ENCODE measurements at regions not wholly inside any gene's neighbourhood (a gene's known extent, or its start where the extent isn't known, plus 50 kb on each side); places are given as distances from the start of the nearest gene placed in this dataset.

DNA sequence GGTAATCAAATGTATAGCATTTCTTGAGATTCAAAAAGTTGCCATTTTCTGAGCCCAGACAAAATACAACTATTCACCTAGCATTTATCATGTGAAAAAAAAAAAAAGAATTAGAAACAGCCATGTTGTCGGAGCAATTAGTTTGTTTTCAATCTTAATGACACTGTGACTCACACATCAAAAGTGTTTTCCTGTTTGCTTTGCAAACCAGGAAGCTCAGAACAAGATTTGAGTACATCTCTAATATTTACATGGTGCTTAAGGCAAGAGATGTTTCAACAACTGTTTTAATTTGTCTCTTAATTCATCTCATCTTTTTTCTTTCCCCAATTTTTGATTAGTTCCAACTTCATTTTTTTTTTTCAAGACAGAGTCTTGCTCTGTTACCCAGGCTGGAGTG, 62.5 kb upstream of the CAPZB start:
- 30% methylated on average over 1 of the region's 1 CpG for WGBS (ENCODE audit: insufficient coverage, insufficient replicate concordance, low lambda C conversion rate, missing lambda C conversion rate)
- Histone ChIP-seq H3K36me3 (ENCODE audit: control insufficient read depth in 2 of 2, insufficient read depth in 2 of 2, low read length in 1 of 2) (no peaks in the 10 kb centered on the region), H3K27me3 (replicated peaks in 1 of 2; ENCODE audit: control insufficient read depth in 2 of 2, insufficient read depth in 2 of 2, low read length in 1 of 2) (no peaks in the 10 kb centered on the region), H3K4me3 (no peak overlapping the region), H3K9me3 (replicated peaks; ENCODE audit: control insufficient read depth, insufficient read depth, low read length) (peaks cover 4% of the 10 kb centered on the region; the same call in 1 of the 3 replicates), H3K4me1 (ENCODE audit: control insufficient read depth, insufficient read depth, low read length) (no peaks in the 10 kb centered on the region), H3K4me2 (ENCODE audit: control insufficient read depth, insufficient read depth) (no peak overlapping the region), H3K79me2 (ENCODE audit: control insufficient read depth, insufficient read depth, low read length) (no peaks in the 10 kb centered on the region), H2AFZ (ENCODE audit: control insufficient read depth, low read depth, low read length) (no peak overlapping the region), H4K20me1 (ENCODE audit: control insufficient read depth, insufficient read depth) (no peaks in the 10 kb centered on the region), H3K27ac (ENCODE audit: control insufficient read depth, insufficient read depth) (no peak overlapping the region), H3K9ac (ENCODE audit: control insufficient read depth, insufficient read depth, low read length) (no peak overlapping the region)
- FAIRE-seq: no peak
- in situ Hi-C loops (cut with MboI) (no loop called here), intact Hi-C loops (cut with micrococcal nuclease; ENCODE audit: unreplicated experiment) (no loop called here)
- POLR2A ChIA-PET: no interaction called here
- SMC1A ChIA-PET (ENCODE audit: uncharacterized antibody, unreplicated experiment): no interaction called here
- no peak for TF ChIP-seq KDM1A (IDR thresholded peaks at IDR 0.05; ENCODE audit: borderline replicate concordance)
- TF ChIP-seq FOXM1 (IDR thresholded peaks at IDR 0.05; ENCODE audit: low read depth, low read length): no peak
- TF ChIP-seq ZBED1 (IDR thresholded peaks at IDR 0.05; ENCODE audit: borderline replicate concordance): no peak
- TF ChIP-seq, protein P1, sequence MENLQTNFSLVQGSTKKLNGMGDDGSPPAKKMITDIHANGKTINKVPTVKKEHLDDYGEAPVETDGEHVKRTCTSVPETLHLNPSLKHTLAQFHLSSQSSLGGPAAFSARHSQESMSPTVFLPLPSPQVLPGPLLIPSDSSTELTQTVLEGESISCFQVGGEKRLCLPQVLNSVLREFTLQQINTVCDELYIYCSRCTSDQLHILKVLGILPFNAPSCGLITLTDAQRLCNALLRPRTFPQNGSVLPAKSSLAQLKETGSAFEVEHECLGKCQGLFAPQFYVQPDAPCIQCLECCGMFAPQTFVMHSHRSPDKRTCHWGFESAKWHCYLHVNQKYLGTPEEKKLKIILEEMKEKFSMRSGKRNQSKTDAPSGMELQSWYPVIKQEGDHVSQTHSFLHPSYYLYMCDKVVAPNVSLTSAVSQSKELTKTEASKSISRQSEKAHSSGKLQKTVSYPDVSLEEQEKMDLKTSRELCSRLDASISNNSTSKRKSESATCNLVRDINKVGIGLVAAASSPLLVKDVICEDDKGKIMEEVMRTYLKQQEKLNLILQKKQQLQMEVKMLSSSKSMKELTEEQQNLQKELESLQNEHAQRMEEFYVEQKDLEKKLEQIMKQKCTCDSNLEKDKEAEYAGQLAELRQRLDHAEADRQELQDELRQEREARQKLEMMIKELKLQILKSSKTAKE (IDR thresholded peaks at IDR 0.05; ENCODE audit: low read depth, poor library complexity, severe bottlenecking): no peak
- TF ChIP-seq NFYB (IDR thresholded peaks at IDR 0.05; ENCODE audit: insufficient read depth, low read depth, low read length): no peak
- TF ChIP-seq, protein P2, sequence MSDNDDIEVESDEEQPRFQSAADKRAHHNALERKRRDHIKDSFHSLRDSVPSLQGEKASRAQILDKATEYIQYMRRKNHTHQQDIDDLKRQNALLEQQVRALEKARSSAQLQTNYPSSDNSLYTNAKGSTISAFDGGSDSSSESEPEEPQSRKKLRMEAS (IDR thresholded peaks at IDR 0.05; ENCODE audit: low read depth, low read length): no peak
- TF ChIP-seq FOS (IDR thresholded peaks at IDR 0.05; ENCODE audit: borderline replicate concordance, extremely low read depth, insufficient read length): no peak
- no peak for TF ChIP-seq SMC3 (IDR thresholded peaks at IDR 0.05; ENCODE audit: borderline replicate concordance, low read length)
- TF ChIP-seq POLR2A (IDR thresholded peaks at IDR 0.05; ENCODE audit: low read depth, low read length): no peak
- no peak for TF ChIP-seq MEF2A (IDR thresholded peaks at IDR 0.05; ENCODE audit: insufficient read depth, low read depth, low read length)
- no peak for TF ChIP-seq SMAD5 (IDR thresholded peaks at IDR 0.05; ENCODE audit: low read depth)
- TF ChIP-seq ZNF274 (IDR thresholded peaks at IDR 0.05; ENCODE audit: insufficient read depth, insufficient read length): no peak
- TF ChIP-seq STAT1 (conservative IDR thresholded peaks at IDR 0.05): no peak
- TF ChIP-seq IKZF1 (conservative IDR thresholded peaks at IDR 0.05): no peak
- TF ChIP-seq SUPT20H (IDR thresholded peaks at IDR 0.05; ENCODE audit: borderline replicate concordance, control insufficient read depth, low read depth, low read length): no peak
- no peak for TF ChIP-seq NR2C2 (IDR thresholded peaks at IDR 0.05; ENCODE audit: borderline replicate concordance, control insufficient read depth, insufficient read length, low read depth)
- TF ChIP-seq, protein P3, sequence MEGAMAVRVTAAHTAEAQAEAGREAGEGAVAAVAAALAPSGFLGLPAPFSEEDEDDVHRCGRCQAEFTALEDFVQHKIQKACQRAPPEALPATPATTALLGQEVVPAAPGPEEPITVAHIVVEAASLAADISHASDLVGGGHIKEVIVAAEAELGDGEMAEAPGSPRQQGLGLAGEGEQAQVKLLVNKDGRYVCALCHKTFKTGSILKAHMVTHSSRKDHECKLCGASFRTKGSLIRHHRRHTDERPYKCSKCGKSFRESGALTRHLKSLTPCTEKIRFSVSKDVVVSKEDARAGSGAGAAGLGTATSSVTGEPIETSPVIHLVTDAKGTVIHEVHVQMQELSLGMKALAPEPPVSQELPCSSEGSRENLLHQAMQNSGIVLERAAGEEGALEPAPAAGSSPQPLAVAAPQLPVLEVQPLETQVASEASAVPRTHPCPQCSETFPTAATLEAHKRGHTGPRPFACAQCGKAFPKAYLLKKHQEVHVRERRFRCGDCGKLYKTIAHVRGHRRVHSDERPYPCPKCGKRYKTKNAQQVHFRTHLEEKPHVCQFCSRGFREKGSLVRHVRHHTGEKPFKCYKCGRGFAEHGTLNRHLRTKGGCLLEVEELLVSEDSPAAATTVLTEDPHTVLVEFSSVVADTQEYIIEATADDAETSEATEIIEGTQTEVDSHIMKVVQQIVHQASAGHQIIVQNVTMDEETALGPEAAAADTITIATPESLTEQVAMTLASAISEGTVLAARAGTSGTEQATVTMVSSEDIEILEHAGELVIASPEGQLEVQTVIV (IDR thresholded peaks at IDR 0.05; ENCODE audit: borderline replicate concordance, partially characterized antibody): no peak
- TF ChIP-seq, protein P4, sequence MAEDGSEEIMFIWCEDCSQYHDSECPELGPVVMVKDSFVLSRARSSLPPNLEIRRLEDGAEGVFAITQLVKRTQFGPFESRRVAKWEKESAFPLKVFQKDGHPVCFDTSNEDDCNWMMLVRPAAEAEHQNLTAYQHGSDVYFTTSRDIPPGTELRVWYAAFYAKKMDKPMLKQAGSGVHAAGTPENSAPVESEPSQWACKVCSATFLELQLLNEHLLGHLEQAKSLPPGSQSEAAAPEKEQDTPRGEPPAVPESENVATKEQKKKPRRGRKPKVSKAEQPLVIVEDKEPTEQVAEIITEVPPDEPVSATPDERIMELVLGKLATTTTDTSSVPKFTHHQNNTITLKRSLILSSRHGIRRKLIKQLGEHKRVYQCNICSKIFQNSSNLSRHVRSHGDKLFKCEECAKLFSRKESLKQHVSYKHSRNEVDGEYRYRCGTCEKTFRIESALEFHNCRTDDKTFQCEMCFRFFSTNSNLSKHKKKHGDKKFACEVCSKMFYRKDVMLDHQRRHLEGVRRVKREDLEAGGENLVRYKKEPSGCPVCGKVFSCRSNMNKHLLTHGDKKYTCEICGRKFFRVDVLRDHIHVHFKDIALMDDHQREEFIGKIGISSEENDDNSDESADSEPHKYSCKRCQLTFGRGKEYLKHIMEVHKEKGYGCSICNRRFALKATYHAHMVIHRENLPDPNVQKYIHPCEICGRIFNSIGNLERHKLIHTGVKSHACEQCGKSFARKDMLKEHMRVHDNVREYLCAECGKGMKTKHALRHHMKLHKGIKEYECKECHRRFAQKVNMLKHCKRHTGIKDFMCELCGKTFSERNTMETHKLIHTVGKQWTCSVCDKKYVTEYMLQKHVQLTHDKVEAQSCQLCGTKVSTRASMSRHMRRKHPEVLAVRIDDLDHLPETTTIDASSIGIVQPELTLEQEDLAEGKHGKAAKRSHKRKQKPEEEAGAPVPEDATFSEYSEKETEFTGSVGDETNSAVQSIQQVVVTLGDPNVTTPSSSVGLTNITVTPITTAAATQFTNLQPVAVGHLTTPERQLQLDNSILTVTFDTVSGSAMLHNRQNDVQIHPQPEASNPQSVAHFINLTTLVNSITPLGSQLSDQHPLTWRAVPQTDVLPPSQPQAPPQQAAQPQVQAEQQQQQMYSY (CRISPR knock-in tag; IDR thresholded peaks at IDR 0.05): no peak
- CTCF ChIA-PET: no interaction called here
- RAD21 ChIA-PET (ENCODE audit: unreplicated experiment): no interaction called here
- no peak for ATAC-seq
- DNase-seq (ENCODE audit: low read depth, low spot score): no peak
- no TSS peak for BruUV-seq (replicated peaks)

All from GM12878 (cell line).